ENCODE measurements at regions not wholly inside any gene's neighbourhood (a gene's known extent, or its start where the extent isn't known, plus 50 kb on each side); places are given as distances from the start of the nearest gene placed in this dataset.
A peak's percentile ranks its signal among the peaks of the same experiment; 100 is the strongest.

DNA sequence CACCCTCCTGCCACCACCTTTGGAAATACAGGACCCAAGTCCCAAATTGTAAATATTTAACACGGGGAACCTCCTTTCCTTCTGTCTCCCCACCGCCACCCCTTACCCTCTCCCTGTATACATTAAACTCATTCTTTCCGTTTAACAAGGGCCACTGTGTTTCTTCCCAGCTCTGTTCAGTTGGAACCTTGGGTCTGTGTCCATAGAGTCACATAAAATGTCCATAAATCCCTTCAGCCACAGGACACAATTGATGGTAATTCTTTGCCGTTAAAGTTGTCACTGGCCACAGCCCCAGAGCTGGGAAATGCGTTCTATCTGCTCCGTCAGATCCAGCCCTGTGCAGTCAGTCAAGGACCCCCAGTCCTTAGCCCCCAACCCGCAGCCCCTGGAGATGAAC lies 49.9 kb upstream of the FZD7 start:
- peaks cover 11% of the 10 kb centered on the region for H3K27me3 ChIP-seq (ENCODE audit: control insufficient read depth, insufficient read depth, low read length)
- peak in 1 of 6 donors; percentile 59 for DNase-seq (ENCODE audit: low read depth in 4 of 6, low spot score in 6 of 6)
- H3K36me3 ChIP-seq (ENCODE audit: control insufficient read depth, insufficient read depth, low read length) = no peaks in the 10 kb centered on the region
- peaks cover 29% of the 10 kb centered on the region for H3K4me1 ChIP-seq (ENCODE audit: control insufficient read depth, insufficient read depth, low read length)
- WGBS (ENCODE audit: insufficient coverage) = 51% methylated on average over 3 of the region's 7 CpGs
- peak overlapping the region; percentile 52 for H3K27ac ChIP-seq (ENCODE audit: low read depth, low read length)
- H3K4me3 ChIP-seq (ENCODE audit: low read depth, low read length) = no peak overlapping the region
- no peaks in the 10 kb centered on the region for H3K9me3 ChIP-seq (ENCODE audit: control insufficient read depth, insufficient read depth, low read length)
